ENCODE measurements at regions not wholly inside any gene's neighbourhood (a gene's known extent, or its start where the extent isn't known, plus 50 kb on each side); places are given as distances from the start of the nearest gene placed in this dataset.

DNA sequence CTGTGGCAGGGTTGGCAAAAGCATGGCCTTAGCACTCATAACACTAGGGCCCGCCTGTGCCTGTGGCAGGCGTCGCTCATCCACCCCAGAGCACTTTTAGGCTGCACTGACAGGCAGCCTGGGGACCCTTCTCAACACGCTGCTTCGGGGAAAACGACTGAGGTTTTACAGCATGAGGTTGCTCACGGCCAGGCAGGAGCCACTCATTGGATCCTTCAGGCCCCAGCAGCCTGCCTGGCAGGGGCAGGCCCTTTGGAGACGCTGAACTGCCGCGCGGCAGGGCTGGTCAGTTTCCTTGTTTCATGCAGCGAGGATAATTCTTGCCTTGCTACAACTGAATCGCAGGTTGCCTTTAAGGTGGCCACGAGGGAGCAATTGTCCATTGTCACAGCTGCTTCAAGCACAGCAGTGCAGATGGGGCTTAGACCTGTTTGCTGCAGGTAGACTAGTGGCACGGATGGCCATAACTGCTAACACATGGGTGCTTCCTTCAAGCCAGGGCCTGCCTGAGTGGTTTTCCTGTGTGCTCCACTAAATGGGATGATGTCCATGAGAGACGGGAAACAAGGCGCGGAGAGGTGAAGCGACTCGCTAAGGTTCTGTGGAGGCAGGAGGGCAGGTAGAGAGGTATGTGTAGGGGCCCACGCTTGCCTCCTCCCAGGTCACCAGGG lies 49.9 kb upstream of the HS6ST1 start:
- H2AFZ ChIP-seq (ENCODE audit: low read depth, low read length) = no peak overlapping the region
- no peaks in the 10 kb centered on the region for H3K27me3 ChIP-seq (ENCODE audit: insufficient read depth, low read length)
- H3K36me3 ChIP-seq (ENCODE audit: insufficient read depth, low read length) = no peaks in the 10 kb centered on the region
- peaks cover 40% of the 10 kb centered on the region for H3K4me1 ChIP-seq (ENCODE audit: insufficient read depth, low read length)
- no peak overlapping the region for H3K4me3 ChIP-seq (ENCODE audit: low read length)
- H3K9me3 ChIP-seq (ENCODE audit: low read length) = no peaks in the 10 kb centered on the region

DNA sequence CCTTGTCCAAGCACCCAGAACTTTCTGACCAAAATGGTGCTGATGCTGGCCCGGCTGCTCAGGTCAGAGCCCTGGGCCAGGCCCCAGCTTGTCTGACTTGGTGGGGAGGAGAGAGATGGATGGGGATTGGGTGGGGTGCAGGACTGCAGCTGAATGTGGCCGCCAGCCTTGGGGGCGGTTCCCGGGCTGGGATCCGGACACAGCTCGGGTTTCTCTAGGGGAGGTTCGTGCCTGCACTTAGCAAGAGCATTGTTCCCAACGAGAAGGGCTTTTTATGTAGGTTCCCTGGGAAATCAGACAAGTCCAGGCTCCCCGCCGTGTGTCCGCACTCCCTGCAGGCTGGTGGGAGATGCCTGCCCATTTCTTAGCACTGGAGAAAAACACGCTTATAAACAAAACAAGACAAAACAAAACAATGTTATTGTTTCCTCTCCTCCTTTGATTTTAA lies 50.5 kb upstream of the HS6ST1 start:
- H3K9me3 ChIP-seq (ENCODE audit: low read length) = no peaks in the 10 kb centered on the region
- H3K4me1 ChIP-seq (ENCODE audit: insufficient read depth, low read length) = peaks cover 34% of the 10 kb centered on the region
- H3K4me3 ChIP-seq (ENCODE audit: low read length) = no peak overlapping the region
- H3K27me3 ChIP-seq (ENCODE audit: insufficient read depth, low read length) = no peaks in the 10 kb centered on the region
- H2AFZ ChIP-seq (ENCODE audit: low read depth, low read length) = peak overlapping the region; percentile 1
- H3K36me3 ChIP-seq (ENCODE audit: insufficient read depth, low read length) = no peaks in the 10 kb centered on the region

- H3K4me1 ChIP-seq (ENCODE audit: insufficient read depth, low read length) = peaks cover 32% of the 10 kb centered on the region
- H3K27me3 ChIP-seq (ENCODE audit: insufficient read depth, low read length) = no peaks in the 10 kb centered on the region
- no peak overlapping the region for H3K4me3 ChIP-seq (ENCODE audit: low read length)
- H3K9me3 ChIP-seq (ENCODE audit: low read length) = no peaks in the 10 kb centered on the region
- no peaks in the 10 kb centered on the region for H3K36me3 ChIP-seq (ENCODE audit: insufficient read depth, low read length)
- H2AFZ ChIP-seq (ENCODE audit: low read depth, low read length) = peak overlapping the region; percentile 1
These were observed 51.2 kb upstream of the HS6ST1 start for GRCh38 chr2:128369602-128370467.

DNA sequence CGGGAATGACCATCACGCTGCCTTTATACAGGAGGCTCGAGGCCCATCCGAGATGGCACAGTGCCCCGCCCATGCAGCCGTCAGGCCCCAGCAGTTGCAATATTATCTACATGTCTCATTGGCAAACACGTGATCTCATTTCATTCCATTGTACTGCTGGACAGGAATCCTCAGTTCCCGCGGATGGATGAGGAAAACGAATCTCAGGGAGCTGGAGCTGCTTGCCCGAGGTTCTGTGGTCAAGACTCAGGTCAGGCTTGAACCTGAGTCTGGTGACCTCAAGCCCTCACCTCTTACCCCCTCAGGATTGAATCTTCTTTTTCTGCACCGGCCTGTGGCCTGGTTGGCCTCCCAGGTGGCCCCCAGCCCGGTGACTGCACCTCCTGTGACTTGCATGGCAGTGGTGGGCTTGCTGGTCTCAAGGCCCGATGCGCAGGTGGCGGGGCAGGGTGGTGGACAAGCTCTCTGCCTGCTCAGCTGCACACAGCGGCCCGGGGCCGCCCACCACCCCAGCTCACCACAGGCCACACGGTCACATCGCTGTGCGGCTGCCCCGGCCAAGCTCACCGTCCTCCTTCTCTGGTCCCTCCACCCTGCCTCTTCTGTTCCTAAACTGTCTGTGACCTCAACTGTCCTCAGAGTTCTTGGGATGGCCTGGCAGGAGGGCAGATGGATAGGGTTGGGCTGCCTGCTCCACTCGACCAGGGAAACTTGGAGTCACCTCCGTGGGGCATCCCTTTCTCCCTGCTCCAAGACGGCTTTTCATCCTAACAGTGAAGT lies 52.0 kb upstream of the HS6ST1 start:
- no peak overlapping the region for H2AFZ ChIP-seq (ENCODE audit: low read depth, low read length)
- H3K9me3 ChIP-seq (ENCODE audit: low read length) = no peaks in the 10 kb centered on the region
- no peaks in the 10 kb centered on the region for H3K27me3 ChIP-seq (ENCODE audit: insufficient read depth, low read length)
- H3K36me3 ChIP-seq (ENCODE audit: insufficient read depth, low read length) = no peaks in the 10 kb centered on the region
- H3K4me3 ChIP-seq (ENCODE audit: low read length) = no peak overlapping the region
- peaks cover 32% of the 10 kb centered on the region for H3K4me1 ChIP-seq (ENCODE audit: insufficient read depth, low read length)

DNA sequence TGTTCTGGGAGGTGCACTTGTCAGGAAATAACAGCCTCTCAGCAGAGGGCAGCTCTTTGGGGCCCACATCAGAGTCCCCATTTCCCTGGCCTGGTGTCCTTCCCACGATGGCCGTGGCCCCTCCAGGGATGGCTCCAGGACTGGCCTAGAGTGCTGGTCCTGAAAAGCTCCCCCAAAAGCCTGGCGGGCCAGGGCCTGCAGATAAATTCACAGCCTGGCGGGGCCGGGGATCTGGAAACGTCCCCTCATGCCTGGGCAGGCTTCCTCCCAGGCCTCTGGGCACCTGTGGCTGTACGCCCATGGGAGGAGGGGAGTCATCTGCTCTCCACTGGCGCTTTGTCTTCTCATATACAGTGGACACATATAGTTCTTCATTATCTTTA lies 52.6 kb upstream of the HS6ST1 start:
- no peak overlapping the region for H2AFZ ChIP-seq (ENCODE audit: low read depth, low read length)
- peaks cover 32% of the 10 kb centered on the region for H3K4me1 ChIP-seq (ENCODE audit: insufficient read depth, low read length)
- no peaks in the 10 kb centered on the region for H3K36me3 ChIP-seq (ENCODE audit: insufficient read depth, low read length)
- no peak overlapping the region for H3K4me3 ChIP-seq (ENCODE audit: low read length)
- no peaks in the 10 kb centered on the region for H3K9me3 ChIP-seq (ENCODE audit: low read length)
- H3K27me3 ChIP-seq (ENCODE audit: insufficient read depth, low read length) = no peaks in the 10 kb centered on the region

- Histone ChIP-seq H2AFZ (ENCODE audit: low read depth, low read length) (no peak overlapping the region), H3K4me1 (ENCODE audit: insufficient read depth, low read length) (peaks cover 32% of the 10 kb centered on the region), H3K27me3 (ENCODE audit: insufficient read depth, low read length) (no peaks in the 10 kb centered on the region), H3K36me3 (ENCODE audit: insufficient read depth, low read length) (no peaks in the 10 kb centered on the region), H3K4me3 (ENCODE audit: low read length) (no peak overlapping the region), H3K9me3 (ENCODE audit: low read length) (no peaks in the 10 kb centered on the region)
These were observed 53.1 kb upstream of the HS6ST1 start for GRCh38 chr2:128371648-128372345.

GRCh38 chr2:128372621-128373341 lies 54.1 kb upstream of the HS6ST1 start:
- Histone ChIP-seq H3K36me3 (ENCODE audit: insufficient read depth, low read length) (no peaks in the 10 kb centered on the region), H3K9me3 (ENCODE audit: low read length) (no peaks in the 10 kb centered on the region), H3K4me1 (ENCODE audit: insufficient read depth, low read length) (peaks cover 32% of the 10 kb centered on the region), H3K4me3 (ENCODE audit: low read length) (no peak overlapping the region), H3K27me3 (ENCODE audit: insufficient read depth, low read length) (no peaks in the 10 kb centered on the region), H2AFZ (ENCODE audit: low read depth, low read length) (no peak overlapping the region)

DNA sequence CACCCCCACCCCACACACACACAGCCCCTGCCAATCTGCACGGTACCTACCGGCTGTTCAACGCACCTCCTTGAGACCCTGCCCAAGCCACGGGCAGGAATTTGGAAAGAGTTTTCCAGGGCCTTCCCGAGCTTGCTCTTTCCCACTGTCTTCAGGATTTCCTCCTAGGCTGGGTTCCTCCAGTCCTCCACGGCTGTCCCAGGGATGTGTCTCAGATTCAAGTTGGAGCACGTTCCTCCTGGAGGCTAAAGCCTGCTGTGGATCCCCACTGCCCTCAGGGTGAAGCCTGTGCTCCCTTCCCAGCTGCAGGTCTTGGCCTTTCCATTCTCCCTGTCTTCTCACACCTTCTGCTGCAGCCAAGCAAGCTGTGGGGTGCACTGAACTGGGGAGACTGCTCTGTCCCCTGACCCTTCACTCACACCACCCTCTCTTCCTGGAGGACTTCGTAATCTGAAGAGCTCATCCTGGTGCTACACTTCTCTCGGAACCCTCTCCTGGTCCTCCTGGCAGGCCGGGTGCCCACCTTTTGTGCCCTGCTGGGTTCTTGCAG lies 54.9 kb upstream of the HS6ST1 start:
- H3K4me1 ChIP-seq (ENCODE audit: insufficient read depth, low read length) = peaks cover 27% of the 10 kb centered on the region
- H3K4me3 ChIP-seq (ENCODE audit: low read length) = no peak overlapping the region
- no peaks in the 10 kb centered on the region for H3K27me3 ChIP-seq (ENCODE audit: insufficient read depth, low read length)

GRCh38 chr2:128374001-128374710 lies 55.5 kb upstream of the HS6ST1 start:
- Histone ChIP-seq H2AFZ (ENCODE audit: low read depth, low read length) (no peak overlapping the region), H3K4me3 (ENCODE audit: low read length) (no peak overlapping the region), H3K36me3 (ENCODE audit: insufficient read depth, low read length) (no peaks in the 10 kb centered on the region), H3K4me1 (ENCODE audit: insufficient read depth, low read length) (peaks cover 27% of the 10 kb centered on the region), H3K9me3 (ENCODE audit: low read length) (no peaks in the 10 kb centered on the region), H3K27me3 (ENCODE audit: insufficient read depth, low read length) (no peaks in the 10 kb centered on the region)

More for the DNA sequence above, 54.9 kb upstream of the HS6ST1 start:
- no peaks in the 10 kb centered on the region for H3K9me3 ChIP-seq (ENCODE audit: low read length)
- no peaks in the 10 kb centered on the region for H3K36me3 ChIP-seq (ENCODE audit: insufficient read depth, low read length)
- H2AFZ ChIP-seq (ENCODE audit: low read depth, low read length) = no peak overlapping the region

- H3K4me1 ChIP-seq (ENCODE audit: insufficient read depth, low read length) = peaks cover 27% of the 10 kb centered on the region
- no peak overlapping the region for H2AFZ ChIP-seq (ENCODE audit: low read depth, low read length)
- H3K27me3 ChIP-seq (ENCODE audit: insufficient read depth, low read length) = no peaks in the 10 kb centered on the region
- H3K36me3 ChIP-seq (ENCODE audit: insufficient read depth, low read length) = no peaks in the 10 kb centered on the region
- H3K9me3 ChIP-seq (ENCODE audit: low read length) = no peaks in the 10 kb centered on the region
- H3K4me3 ChIP-seq (ENCODE audit: low read length) = no peak overlapping the region
These were observed 56.2 kb upstream of the HS6ST1 start for GRCh38 chr2:128374711-128375413.

- Histone ChIP-seq H3K4me3 (ENCODE audit: low read length) (no peak overlapping the region), H2AFZ (ENCODE audit: low read depth, low read length) (no peak overlapping the region), H3K27me3 (ENCODE audit: insufficient read depth, low read length) (no peaks in the 10 kb centered on the region), H3K9me3 (ENCODE audit: low read length) (no peaks in the 10 kb centered on the region), H3K4me1 (ENCODE audit: insufficient read depth, low read length) (peaks cover 23% of the 10 kb centered on the region), H3K36me3 (ENCODE audit: insufficient read depth, low read length) (no peaks in the 10 kb centered on the region)
These were observed 56.8 kb upstream of the HS6ST1 start for GRCh38 chr2:128375454-128375853.
